Psoas muscle (tissue), 7 donors: ENCODE measurements at regions not wholly inside any gene's neighbourhood (a gene's known extent, or its start where the extent isn't known, plus 50 kb on each side); places are given as distances from the start of the nearest gene placed in this dataset.

Experiments used
- ATAC-seq, 4 donors: fragments of 200-7000 bp; cut with Tn5 transposase; one replicate each; pipeline ENCODE4 v1.9.1; 2020; ENCODE audit warnings: moderate library complexity in 3 of 4, mild to moderate bottlenecking in 2 of 4
- DNase-seq, 2 donors: peaks; one replicate each; pipeline ENCODE4 v3.0.0-alpha.2; 2020
- H3K27ac ChIP-seq: fragments of 200-600 bp; one replicate; pipeline ENCODE4 v1.8.0; 2022
- H3K27me3 ChIP-seq, 3 donors: fragments of 200-600 bp in 1 of 3; one replicate each; pipeline versions ENCODE4 v1.6.1 to v1.8.0; 2013 to 2022; ENCODE audit warnings: low read length in 2 of 3, mild to moderate bottlenecking in 2 of 3, moderate library complexity in 1 of 3; ENCODE audit not compliant: insufficient read depth in 3 of 3
- H3K36me3 ChIP-seq, 2 donors: fragments of 200-600 bp in 1 of 2; one replicate each; pipeline versions ENCODE4 v1.6.1 to v1.8.0; 2013 to 2022; ENCODE audit warnings: low read depth in 1 of 2, mild to moderate bottlenecking in 1 of 2, moderate library complexity in 1 of 2; ENCODE audit not compliant: insufficient read depth in 1 of 2
- H3K4me1 ChIP-seq: fragments of 200-600 bp; one replicate; pipeline ENCODE4 v1.8.0; 2022
- H3K4me3 ChIP-seq: fragments of 200-600 bp; one replicate; pipeline ENCODE4 v1.8.0; 2022; ENCODE audit warnings: mild to moderate bottlenecking
- H3K9me3 ChIP-seq: fragments of 200-600 bp; one replicate; pipeline ENCODE4 v1.8.0; 2022
- CTCF ChIP-seq: fragments of 200-600 bp; IDR thresholded peaks from one replicate; pipeline ENCODE4 v1.8.0; 2022; ENCODE audit warnings: antibody characterized with exemption
- WGBS, 3 donors: extraction: QIAGEN DNeasy Blood & Tissue Kit; methylation state at CpG; one replicate each; pipeline versions ENCODE4 v1.1.6 to v1.1.7; 2013; 5-methylcytosine and 5-hydroxymethylcytosine counted together
- intact Hi-C, 2 donors: fragments of 100-400 bp; cut with DNase I; formaldehyde crosslinking; loops; one replicate each; pipeline versions ENCODE4 v1.11.0 to v1.14.2; 2022
- donor health status: healthy with polysubstance abuse.
- donor health status: DM: no; HTN: no; CAD: no; lungs with moderate emphysema.
- donor health status: Bipolar disorder and iron deficiency.
- donor health status: healthy.
- donor health status: DM: yes; HTN: yes; CAD: no.
- donor health status: DM: no; HTN: no; CAD: no.
- donor health status: DM: yes; HTN: yes; CAD: no.

DNA sequence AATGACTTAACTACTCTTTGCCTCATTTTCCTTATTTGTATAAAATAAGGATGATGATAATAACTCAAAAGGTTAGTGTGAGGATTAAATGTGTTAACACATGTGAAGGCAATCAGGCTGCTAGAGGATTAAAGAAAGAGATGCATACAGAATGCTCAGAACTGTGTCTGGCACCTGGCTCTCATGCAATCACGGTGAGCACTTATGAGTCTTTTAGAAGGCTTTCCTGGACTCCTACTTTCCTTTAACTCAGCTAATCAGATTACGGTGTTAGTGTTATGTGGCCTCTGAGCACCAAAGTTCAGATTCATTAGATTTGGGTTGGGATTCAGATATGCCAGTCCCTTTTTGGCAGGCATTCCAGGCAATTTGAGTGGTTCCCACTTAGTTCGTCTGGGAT, 311.6 kb upstream of the USP24 start:
- Histone ChIP-seq H3K9me3 (no peaks in the 10 kb centered on the region), H3K4me1 (no peaks in the 10 kb centered on the region), H3K36me3 (no peaks in the 10 kb centered on the region), H3K27ac (no peak overlapping the region), H3K4me3 (no peak overlapping the region), H3K27me3 (no peaks in the 10 kb centered on the region)
- DNase-seq (no peak), ATAC-seq (no peak)
- 74 to 83% (median 79%) methylated on average over 3 of the region's 3 CpGs for WGBS, 3 donors
- intact Hi-C loops = no loop called here
- no peak for TF ChIP-seq CTCF

- no peak for ATAC-seq
- WGBS, 3 donors = 87 to 98% (median 94%) methylated on average over 4 of the region's 4 CpGs
- no peaks in the 10 kb centered on the region for H3K36me3 ChIP-seq
Measured at GRCh38 chr1:55524006-55524405, 308.8 kb upstream of the USP24 start.

DNA sequence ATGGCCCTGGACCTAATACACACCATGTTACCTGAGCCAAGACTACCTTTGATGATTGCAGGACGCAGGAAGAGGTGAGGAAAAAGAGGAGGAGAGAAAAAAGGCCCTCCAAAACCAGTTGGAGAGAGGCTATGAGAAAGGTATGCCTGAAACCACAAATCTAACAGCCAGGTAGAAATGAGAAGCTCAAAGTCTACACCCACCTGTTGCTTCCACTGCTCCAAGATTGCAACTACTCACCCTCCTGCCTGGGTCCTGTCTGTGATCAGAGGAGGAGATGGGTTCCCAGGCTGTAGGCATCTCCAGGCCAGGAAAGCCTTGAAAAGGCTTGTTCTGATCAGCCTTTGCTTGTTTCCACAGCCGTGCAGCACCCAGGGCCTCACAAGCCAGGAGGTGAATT, 307.8 kb upstream of the USP24 start:
- TF ChIP-seq CTCF = no peak
- no peak overlapping the region for H3K27ac ChIP-seq
- DNase-seq (no peak), ATAC-seq (no peak)
- H3K9me3 ChIP-seq = no peaks in the 10 kb centered on the region
- H3K27me3 ChIP-seq = no peaks in the 10 kb centered on the region
- WGBS, 3 donors = 50 to 88% (median 66%) methylated on average over 2 of the region's 2 CpGs
- intact Hi-C loops = no loop called here
- no peaks in the 10 kb centered on the region for H3K36me3 ChIP-seq
- no peak overlapping the region for H3K4me3 ChIP-seq
- H3K4me1 ChIP-seq = no peaks in the 10 kb centered on the region

More at GRCh38 chr1:55524006-55524405, 308.8 kb upstream of the USP24 start:
- Histone ChIP-seq H3K9me3 (no peaks in the 10 kb centered on the region), H3K4me1 (no peaks in the 10 kb centered on the region), H3K27me3 (no peaks in the 10 kb centered on the region), H3K27ac (no peak overlapping the region), H3K4me3 (no peak overlapping the region)
- intact Hi-C loops = no loop called here
- DNase-seq = no peak
- no peak for TF ChIP-seq CTCF

GRCh38 chr1:55522353-55522903, 307.3 kb upstream of the USP24 start:
- Histone ChIP-seq H3K27me3 (no peaks in the 10 kb centered on the region), H3K4me1 (no peaks in the 10 kb centered on the region), H3K36me3 (no peaks in the 10 kb centered on the region), H3K27ac (no peak overlapping the region), H3K9me3 (no peaks in the 10 kb centered on the region), H3K4me3 (no peak overlapping the region)
- no peak for ATAC-seq
- TF ChIP-seq CTCF = no peak
- WGBS, 3 donors = 71 to 82% (median 74%) methylated on average over 7 of the region's 7 CpGs
- DNase-seq = no peak
- intact Hi-C loops = no loop called here

DNA sequence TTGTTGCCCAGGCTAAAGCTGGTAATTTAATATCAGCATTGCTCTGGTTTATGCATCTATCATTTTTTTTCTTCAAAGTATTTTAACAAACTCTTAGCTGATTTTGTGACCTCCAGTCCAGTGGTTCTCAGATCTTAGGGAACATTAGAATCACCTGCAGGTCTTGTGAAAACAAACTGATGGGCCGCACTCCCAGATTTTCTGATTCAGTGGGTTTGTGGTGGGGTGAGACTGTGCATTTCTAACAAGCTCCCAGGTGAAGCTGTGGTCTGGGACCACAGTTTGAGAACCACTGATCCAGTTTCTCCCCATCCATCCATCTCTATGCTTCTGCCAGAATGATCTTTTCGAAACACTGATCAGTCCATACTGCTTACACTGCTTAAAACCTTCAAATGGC, 305.7 kb upstream of the USP24 start:
- Histone ChIP-seq H3K4me1 (no peaks in the 10 kb centered on the region), H3K27me3 (no peaks in the 10 kb centered on the region), H3K9me3 (no peaks in the 10 kb centered on the region), H3K4me3 (no peak overlapping the region), H3K27ac (no peak overlapping the region), H3K36me3 (no peaks in the 10 kb centered on the region)
- ATAC-seq (no peak), DNase-seq (no peak)
- intact Hi-C loops = no loop called here
- 94 to 99% (median 98%) methylated on average over 2 of the region's 2 CpGs for WGBS, 3 donors
- TF ChIP-seq CTCF = no peak
